Peyer's patch (tissue), 4 donors: ENCODE measurements at regions not wholly inside any gene's neighbourhood (a gene's known extent, or its start where the extent isn't known, plus 50 kb on each side); places are given as distances from the start of the nearest gene placed in this dataset.

Experiments
- DNase-seq, 3 donors: peaks; one replicate each; pipeline ENCODE4 v3.0.0-alpha.2; 2017 to 2019
- H3K27ac ChIP-seq, 4 donors: fragments of 200-600 bp; sonication (generic); one replicate each; pipeline ENCODE4 v1.5.1; 2016 to 2019
- H3K27me3 ChIP-seq, 2 donors: fragments of 200-600 bp; sonication (generic); one replicate each; pipeline ENCODE4 v1.5.1; 2019
- H3K36me3 ChIP-seq, 3 donors: fragments of 200-600 bp; sonication (generic); one replicate each; pipeline ENCODE4 v1.5.1; 2016 to 2019
- H3K4me1 ChIP-seq, 4 donors: fragments of 200-600 bp; sonication (generic); one replicate each; pipeline ENCODE4 v1.5.1; 2016 to 2019
- H3K4me3 ChIP-seq, 4 donors: fragments of 200-600 bp; sonication (generic); 1 replicate in 3 of 4; 2 replicates in 1 of 4; pipeline ENCODE4 v1.5.1; 2016 to 2019; ENCODE audit warnings: mild to moderate bottlenecking in 1 of 4
- H3K9me3 ChIP-seq, 4 donors: fragments of 200-600 bp; sonication (generic); one replicate each; pipeline ENCODE4 v1.5.1; 2016 to 2019; ENCODE audit warnings: mild to moderate bottlenecking in 1 of 4
- CTCF ChIP-seq, 6 experiments: fragments of 450-650 bp in 4 of 6; fragments of 200-600 bp in 2 of 6; sonication (generic) in 1 of 6; IDR thresholded peaks; one replicate each; pipeline ENCODE4 v1.5.1; 2017 to 2019; ENCODE audit warnings: antibody characterized with exemption in 6 of 6, mild to moderate bottlenecking in 3 of 6, moderate library complexity in 1 of 6
- POLR2A ChIP-seq, 2 donors: fragments of 450-650 bp; IDR thresholded peaks; one replicate each; pipeline ENCODE4 v1.5.1; 2017; ENCODE audit warnings: antibody characterized with exemption in 2 of 2, mild to moderate bottlenecking in 2 of 2, moderate library complexity in 2 of 2

DNA sequence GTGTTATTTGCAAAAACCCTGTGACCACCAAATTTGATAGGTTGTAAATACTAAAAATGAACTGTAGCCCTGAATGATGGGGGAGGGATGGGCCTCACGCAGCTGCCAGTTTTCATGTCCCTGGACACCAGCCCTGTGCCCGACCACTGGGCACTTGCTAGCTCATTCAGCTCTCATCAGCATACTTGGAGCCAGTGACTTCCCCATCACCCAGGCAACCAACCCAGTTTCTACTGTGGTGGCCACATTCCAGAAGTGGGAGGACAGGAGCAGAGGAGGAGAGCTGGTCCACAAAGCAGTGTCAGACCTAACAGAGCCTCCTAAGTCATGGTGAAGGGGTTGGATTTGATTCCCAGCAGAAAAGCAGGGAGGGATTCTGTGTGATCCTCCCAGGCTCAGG, 128.2 kb downstream of the CPEB2 start:
- H3K4me3 ChIP-seq, result no peak overlapping the region
- H3K9me3 ChIP-seq, result no peaks in the 10 kb centered on the region
- no peaks in the 10 kb centered on the region for H3K27me3 ChIP-seq
- H3K27ac ChIP-seq, result no peak overlapping the region
- H3K36me3 ChIP-seq, result no peaks in the 10 kb centered on the region
- TF ChIP-seq POLR2A (IDR thresholded peaks at IDR 0.05) (no peak), CTCF (IDR thresholded peaks at IDR 0.05) (no peak)
- DNase-seq, result no peak
- no peaks in the 10 kb centered on the region for H3K4me1 ChIP-seq

GRCh38 chr4:15131551-15131950, 129.3 kb downstream of the CPEB2 start:
- DNase-seq, result no peak
- no peaks in the 10 kb centered on the region for H3K4me1 ChIP-seq
- TF ChIP-seq CTCF (IDR thresholded peaks at IDR 0.05) (no peak), POLR2A (IDR thresholded peaks at IDR 0.05) (no peak)

GRCh38 chr4:15132739-15133138, 130.5 kb downstream of the CPEB2 start:
- no peak overlapping the region for H3K27ac ChIP-seq
- no peaks in the 10 kb centered on the region for H3K9me3 ChIP-seq
- no peaks in the 10 kb centered on the region for H3K36me3 ChIP-seq
- H3K4me1 ChIP-seq, result no peaks in the 10 kb centered on the region
- no peak overlapping the region for H3K4me3 ChIP-seq
- TF ChIP-seq POLR2A (IDR thresholded peaks at IDR 0.05) (no peak), CTCF (IDR thresholded peaks at IDR 0.05) (no peak)
- no peak for DNase-seq
- H3K27me3 ChIP-seq, result no peaks in the 10 kb centered on the region

More at GRCh38 chr4:15131551-15131950, 129.3 kb downstream of the CPEB2 start:
- Histone ChIP-seq H3K9me3 (no peaks in the 10 kb centered on the region), H3K36me3 (no peaks in the 10 kb centered on the region), H3K27me3 (no peaks in the 10 kb centered on the region), H3K4me3 (no peak overlapping the region), H3K27ac (no peak overlapping the region)

- Histone ChIP-seq H3K4me1 (no peaks in the 10 kb centered on the region), H3K27me3 (no peaks in the 10 kb centered on the region), H3K9me3 (no peaks in the 10 kb centered on the region), H3K4me3 (no peak overlapping the region), H3K36me3 (no peaks in the 10 kb centered on the region), H3K27ac (no peak overlapping the region)
- no peak for TF ChIP-seq POLR2A (IDR thresholded peaks at IDR 0.05)
- TF ChIP-seq CTCF (IDR thresholded peaks at IDR 0.05), result no peak
- DNase-seq, result no peak
Observed at GRCh38 chr4:15139599-15139998, 137.3 kb downstream of the CPEB2 start.

DNA sequence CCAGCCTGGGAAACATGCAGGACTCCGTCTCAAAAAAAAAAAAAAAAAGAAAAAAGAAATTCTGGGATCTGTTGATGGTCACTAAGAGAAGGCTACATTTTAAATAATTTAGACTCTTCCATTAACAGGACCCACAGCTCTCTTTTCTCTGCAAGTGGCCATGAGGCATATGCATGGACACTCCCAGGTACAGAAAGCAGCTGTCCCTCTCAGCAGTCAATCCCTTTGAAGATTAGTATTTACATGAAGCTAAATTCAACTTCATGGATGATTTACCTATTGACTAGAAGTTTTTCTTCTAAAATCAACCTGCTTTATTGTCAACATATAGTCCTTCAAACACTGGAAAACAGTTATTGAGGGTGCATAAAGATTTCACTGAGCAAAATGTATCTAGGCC, 139.9 kb downstream of the CPEB2 start:
- Histone ChIP-seq H3K4me1 (no peaks in the 10 kb centered on the region), H3K9me3 (no peaks in the 10 kb centered on the region), H3K36me3 (no peaks in the 10 kb centered on the region), H3K27me3 (no peaks in the 10 kb centered on the region), H3K27ac (no peak overlapping the region), H3K4me3 (no peak overlapping the region)
- DNase-seq, result no peak
- no peak for TF ChIP-seq POLR2A (IDR thresholded peaks at IDR 0.05)
- TF ChIP-seq CTCF (IDR thresholded peaks at IDR 0.05), result no peak

DNA sequence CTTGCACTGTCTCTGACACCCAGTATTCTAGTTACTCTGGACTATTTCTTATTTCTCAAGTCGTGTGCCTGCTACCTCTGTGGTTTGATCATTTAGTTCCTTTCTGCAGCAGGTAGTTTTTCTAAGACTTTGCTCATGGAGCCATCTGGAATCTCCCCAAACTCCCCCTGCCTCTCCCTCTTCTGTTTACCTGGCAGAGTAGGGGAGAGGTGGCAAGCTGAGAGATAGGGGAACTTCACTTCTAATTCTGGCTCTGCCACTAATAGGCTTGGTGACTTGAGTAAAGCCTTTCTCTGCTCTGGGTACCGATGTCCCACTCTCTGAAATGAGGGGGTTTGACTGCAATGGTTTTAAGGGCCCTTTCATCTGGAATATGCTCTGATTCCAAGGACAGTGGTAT, 141.3 kb downstream of the CPEB2 start:
- Histone ChIP-seq H3K4me3 (no peak overlapping the region), H3K36me3 (no peaks in the 10 kb centered on the region), H3K27ac (no peak overlapping the region), H3K4me1 (no peaks in the 10 kb centered on the region), H3K9me3 (no peaks in the 10 kb centered on the region), H3K27me3 (no peaks in the 10 kb centered on the region)
- no peak for TF ChIP-seq POLR2A (IDR thresholded peaks at IDR 0.05)
- no peak for TF ChIP-seq CTCF (IDR thresholded peaks at IDR 0.05)
- DNase-seq, result no peak
